ENCODE measurements at regions not wholly inside any gene's neighbourhood (a gene's known extent, or its start where the extent isn't known, plus 50 kb on each side); places are given as distances from the start of the nearest gene placed in this dataset.

- POLR2A ChIA-PET: no interaction called here
- DNase-seq (ENCODE audit: low read depth): no peak
- CTCF ChIA-PET: no interaction called here
- Histone ChIP-seq H3K27me3 (ENCODE audit: control insufficient read depth, insufficient read depth, low read length) (no peaks in the 10 kb centered on the region), H3K36me3 (ENCODE audit: control insufficient read depth, insufficient read depth, low read length) (no peaks in the 10 kb centered on the region), H3K4me3 (ENCODE audit: low read depth, low read length) (no peak overlapping the region)
- no peak for TF ChIP-seq CTCF (IDR thresholded peaks at IDR 0.05; ENCODE audit: insufficient read depth, low read depth, low read length)
These were observed 306.4 kb upstream of the ARGLU1 start for GRCh38 chr13:106874323-106874722.

- no peak for TF ChIP-seq CTCF (IDR thresholded peaks at IDR 0.05; ENCODE audit: insufficient read depth, low read depth, low read length)
- H3K27me3 ChIP-seq (ENCODE audit: control insufficient read depth, insufficient read depth, low read length): no peaks in the 10 kb centered on the region
- CTCF ChIA-PET: no interaction called here
These were observed 305.9 kb upstream of the ARGLU1 start for GRCh38 chr13:106873810-106874209.

GRCh38 chr13:106867249-106867648 lies 299.3 kb upstream of the ARGLU1 start:
- DNase-seq (ENCODE audit: low read depth): no peak
- no peaks in the 10 kb centered on the region for H3K27me3 ChIP-seq (ENCODE audit: control insufficient read depth, insufficient read depth, low read length)
- ChIA-PET CTCF (interaction anchor here (0.5 to 1.3 kb wide), 2 partner anchors 27 to 248 kb away, joined by 3 to 4 read pairs; no protein-coding TSS in a partner anchor), POLR2A (no interaction called here)
- TF ChIP-seq CTCF (IDR thresholded peaks at IDR 0.05; ENCODE audit: insufficient read depth, low read depth, low read length): no peak
- H3K4me3 ChIP-seq (ENCODE audit: low read depth, low read length): no peak overlapping the region
- H3K36me3 ChIP-seq (ENCODE audit: control insufficient read depth, insufficient read depth, low read length): no peaks in the 10 kb centered on the region

More at GRCh38 chr13:106873810-106874209, 305.9 kb upstream of the ARGLU1 start:
- H3K4me3 ChIP-seq (ENCODE audit: low read depth, low read length): no peak overlapping the region
- no peak for DNase-seq (ENCODE audit: low read depth)
- H3K36me3 ChIP-seq (ENCODE audit: control insufficient read depth, insufficient read depth, low read length): no peaks in the 10 kb centered on the region
- POLR2A ChIA-PET: no interaction called here

GRCh38 chr13:106865716-106866440 lies 297.9 kb upstream of the ARGLU1 start:
- TF ChIP-seq CTCF (IDR thresholded peaks at IDR 0.05; ENCODE audit: insufficient read depth, low read depth, low read length): no peak
- no peaks in the 10 kb centered on the region for H3K36me3 ChIP-seq (ENCODE audit: control insufficient read depth, insufficient read depth, low read length)
- ChIA-PET POLR2A (no interaction called here), CTCF (no interaction called here)
- no peaks in the 10 kb centered on the region for H3K27me3 ChIP-seq (ENCODE audit: control insufficient read depth, insufficient read depth, low read length)
- no peak for DNase-seq (ENCODE audit: low read depth)
- H3K4me3 ChIP-seq (ENCODE audit: low read depth, low read length): no peak overlapping the region

- H3K27me3 ChIP-seq (ENCODE audit: control insufficient read depth, insufficient read depth, low read length): no peaks in the 10 kb centered on the region
- no peaks in the 10 kb centered on the region for H3K36me3 ChIP-seq (ENCODE audit: control insufficient read depth, insufficient read depth, low read length)
- no peak for DNase-seq (ENCODE audit: low read depth)
- POLR2A ChIA-PET: no interaction called here
- no peak overlapping the region for H3K4me3 ChIP-seq (ENCODE audit: low read depth, low read length)
- TF ChIP-seq CTCF (IDR thresholded peaks at IDR 0.05; ENCODE audit: insufficient read depth, low read depth, low read length): no peak
- CTCF ChIA-PET: interaction anchor here (1.0 kb wide), 1 partner anchor 32 kb away, joined by 3 read pairs; no protein-coding TSS in a partner anchor
These were observed 291.6 kb upstream of the ARGLU1 start for GRCh38 chr13:106859533-106859904.

Measured in BJ (cell line).